Smooth muscle cell (in vitro differentiated cells): ENCODE measurements at regions not wholly inside any gene's neighbourhood (a gene's known extent, or its start where the extent isn't known, plus 50 kb on each side); places are given as distances from the start of the nearest gene placed in this dataset.

Source experiments
- DNase-seq: peaks from one replicate; lab custom pipeline; 2025; ENCODE audit not compliant: unreplicated experiment; lab: John Stamatoyannopoulos, UW
- H2AFZ ChIP-seq: fragments of 200-600 bp; sonication (generic); 2 replicates; pipeline ENCODE4 v1.6.0; 2016; ENCODE audit warnings: antibody characterized with exemption, low read depth, mild to moderate bottlenecking
- H3F3A ChIP-seq: fragments of 200-600 bp; sonication (generic); 2 replicates; pipeline ENCODE4 v1.6.0; 2017; ENCODE audit warnings: antibody characterized with exemption, low read depth
- H3K27ac ChIP-seq: fragments of 200-600 bp; sonication (generic); 2 replicates; pipeline ENCODE4 v1.5.1; 2016; ENCODE audit warnings: low read depth, mild to moderate bottlenecking
- H3K27me3 ChIP-seq: fragments of 200-600 bp; sonication (generic); 2 replicates; pipeline ENCODE4 v1.6.1; 2016; ENCODE audit warnings: low read depth, mild to moderate bottlenecking
- H3K36me3 ChIP-seq: fragments of 200-600 bp; sonication (generic); 2 replicates; pipeline ENCODE4 v1.5.1; 2016; ENCODE audit warnings: low read depth
- H3K4me1 ChIP-seq: fragments of 200-600 bp; sonication (generic); 2 replicates; pipeline ENCODE4 v1.5.1; 2016; ENCODE audit warnings: low read depth
- H3K4me2 ChIP-seq: fragments of 200-600 bp; sonication (generic); 2 replicates; pipeline ENCODE4 v1.6.0; 2016; ENCODE audit warnings: mild to moderate bottlenecking
- H3K4me3 ChIP-seq: fragments of 200-600 bp; sonication (generic); 2 replicates; pipeline ENCODE4 v1.5.1; 2016; ENCODE audit warnings: mild to moderate bottlenecking
- H3K79me2 ChIP-seq: fragments of 200-600 bp; sonication (generic); 2 replicates; pipeline ENCODE4 v1.6.0; 2016; ENCODE audit warnings: low read depth, mild to moderate bottlenecking
- H3K9ac ChIP-seq: fragments of 200-600 bp; sonication (generic); 2 replicates; pipeline ENCODE4 v1.6.0; 2016; ENCODE audit warnings: low read depth
- H3K9me3 ChIP-seq: fragments of 200-600 bp; sonication (generic); replicated peaks from 2 replicates; pipeline ENCODE4 v1.5.1; 2016; ENCODE audit warnings: low read depth
- H4K20me1 ChIP-seq: fragments of 200-600 bp; sonication (generic); 2 replicates; pipeline ENCODE4 v1.6.0; 2016; ENCODE audit warnings: low read depth
- CTCF ChIP-seq: fragments of 200-600 bp; sonication (generic); IDR thresholded peaks from 2 replicates; pipeline ENCODE4 v1.5.1; 2017; ENCODE audit warnings: borderline replicate concordance, mild to moderate bottlenecking, antibody characterized with exemption; ENCODE audit not compliant: insufficient read depth, poor library complexity, severe bottlenecking
- WGBS: methylation state at CpG from one replicate; pipeline ENCODE4 v1.1.7; 2016; ENCODE audit warnings: low lambda C conversion rate; 5-methylcytosine and 5-hydroxymethylcytosine counted together

GRCh38 chr15:87133704-87134103, 1054.0 kb downstream of the AGBL1 start:
- no peaks in the 10 kb centered on the region for H4K20me1 ChIP-seq
- no peak overlapping the region for H3K9ac ChIP-seq
- DNase-seq = no peak
- H3K79me2 ChIP-seq = no peaks in the 10 kb centered on the region
- H3F3A ChIP-seq = no peaks in the 10 kb centered on the region
- no peak overlapping the region for H3K27ac ChIP-seq
- no peaks in the 10 kb centered on the region for H3K4me1 ChIP-seq
- H3K4me2 ChIP-seq = no peak overlapping the region
- H3K9me3 ChIP-seq = no peaks in the 10 kb centered on the region
- no peaks in the 10 kb centered on the region for H3K27me3 ChIP-seq
- no peak overlapping the region for H3K4me3 ChIP-seq
- H3K36me3 ChIP-seq = no peaks in the 10 kb centered on the region
- H2AFZ ChIP-seq = no peak overlapping the region
- no peak for TF ChIP-seq CTCF

DNA sequence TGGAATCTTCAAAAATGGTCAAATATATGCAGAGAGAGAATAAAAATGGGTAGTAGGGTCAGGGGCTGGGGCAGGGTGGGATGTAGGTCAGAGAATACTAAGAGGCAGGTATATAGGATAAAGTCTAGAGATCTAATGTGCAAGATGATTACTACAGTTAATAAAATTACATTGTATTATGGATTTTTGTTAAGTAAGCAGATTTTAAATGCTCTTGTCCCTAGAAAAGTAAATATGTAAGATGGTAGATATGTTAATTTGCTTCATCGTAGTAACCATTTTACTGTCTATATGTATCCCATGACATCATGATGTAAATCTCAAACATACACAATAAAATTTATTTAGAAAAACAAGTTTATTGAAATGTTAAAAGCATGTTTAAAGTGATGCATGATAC, 1051.4 kb downstream of the AGBL1 start:
- no peak overlapping the region for H2AFZ ChIP-seq
- no peak for TF ChIP-seq CTCF
- H3F3A ChIP-seq = no peaks in the 10 kb centered on the region
- no peak overlapping the region for H3K27ac ChIP-seq
- H3K36me3 ChIP-seq = no peaks in the 10 kb centered on the region
- no peak overlapping the region for H3K4me2 ChIP-seq
- no peak overlapping the region for H3K4me3 ChIP-seq
- WGBS = 92% methylated on average over 1 of the region's 1 CpG
- no peaks in the 10 kb centered on the region for H3K9me3 ChIP-seq
- DNase-seq = no peak
- no peaks in the 10 kb centered on the region for H4K20me1 ChIP-seq
- no peaks in the 10 kb centered on the region for H3K4me1 ChIP-seq
- H3K27me3 ChIP-seq = no peaks in the 10 kb centered on the region
- H3K79me2 ChIP-seq = no peaks in the 10 kb centered on the region
- no peak overlapping the region for H3K9ac ChIP-seq

DNA sequence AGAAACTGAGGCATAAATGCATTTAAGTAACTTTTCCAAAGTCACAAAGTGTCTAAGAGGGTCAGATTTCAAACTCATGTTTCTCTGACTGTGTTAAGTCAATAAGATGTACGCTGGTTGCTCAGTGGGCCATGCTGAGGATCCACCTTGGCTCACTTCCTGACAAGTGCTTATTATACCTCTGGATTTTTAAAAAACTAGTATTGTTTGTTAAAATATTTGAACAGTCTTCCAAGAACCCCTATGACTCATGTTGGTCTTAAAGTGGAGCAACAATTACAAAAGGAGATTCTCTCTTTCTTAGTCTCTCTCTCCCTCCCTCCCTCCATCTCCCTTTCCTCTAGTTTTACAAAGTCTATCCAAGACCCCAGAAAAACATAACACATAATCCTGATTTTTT, 1050.2 kb downstream of the AGBL1 start:
- Histone ChIP-seq H3K27ac (no peak overlapping the region), H3K27me3 (no peaks in the 10 kb centered on the region), H3F3A (no peaks in the 10 kb centered on the region), H3K36me3 (no peaks in the 10 kb centered on the region), H3K4me3 (no peak overlapping the region), H3K79me2 (no peaks in the 10 kb centered on the region), H3K9ac (no peak overlapping the region), H3K4me1 (no peaks in the 10 kb centered on the region), H2AFZ (no peak overlapping the region), H4K20me1 (no peaks in the 10 kb centered on the region), H3K9me3 (no peaks in the 10 kb centered on the region), H3K4me2 (no peak overlapping the region)
- WGBS = 89% methylated on average over 1 of the region's 1 CpG
- no peak for DNase-seq
- no peak for TF ChIP-seq CTCF

- H3F3A ChIP-seq = no peaks in the 10 kb centered on the region
- 94% methylated on average over 27 of the region's 27 CpGs for WGBS
These were observed 1044.2 kb downstream of the AGBL1 start for GRCh38 chr15:87123676-87124382.

More at GRCh38 chr15:87123676-87124382, 1044.2 kb downstream of the AGBL1 start:
- H3K4me1 ChIP-seq = no peaks in the 10 kb centered on the region
- no peaks in the 10 kb centered on the region for H3K27me3 ChIP-seq
- no peaks in the 10 kb centered on the region for H4K20me1 ChIP-seq
- H3K79me2 ChIP-seq = no peaks in the 10 kb centered on the region
- H3K9me3 ChIP-seq = no peaks in the 10 kb centered on the region
- no peak overlapping the region for H3K4me2 ChIP-seq
- H3K4me3 ChIP-seq = no peak overlapping the region
- H2AFZ ChIP-seq = no peak overlapping the region
- H3K36me3 ChIP-seq = no peaks in the 10 kb centered on the region
- no peak overlapping the region for H3K9ac ChIP-seq
- no peak for DNase-seq
- no peak overlapping the region for H3K27ac ChIP-seq
- no peak for TF ChIP-seq CTCF
